A549 (cell line): ENCODE measurements at regions not wholly inside any gene's neighbourhood (a gene's known extent, or its start where the extent isn't known, plus 50 kb on each side); places are given as distances from the start of the nearest gene placed in this dataset.

Experiments used
- ATAC-seq, 2 experiments: fragments of 200-7000 bp in 1 of 2; fragments of >200 bp in 1 of 2; cut with Nextera tagmentation in 1 of 2; cut with Tn5 transposase in 1 of 2; 3 replicates each; pipeline versions ENCODE4 v1.8.0 to v1.9.1; 2018 to 2020; ENCODE audit warnings: mild to moderate bottlenecking in 1 of 2, moderate library complexity in 1 of 2
- CTCF ChIA-PET: fragments of 300-600 bp; sonication (Branson Sonifier 250); formaldehyde crosslinking; extraction: SDS; loops from one replicate; lab custom pipeline; 2021; ENCODE audit warnings: antibody characterized with exemption, inconsistent platforms; lab: Yijun Ruan, JAX
- POLR2A ChIA-PET: fragments of 350-600 bp; formaldehyde crosslinking; extraction: SDS; loops from one replicate; lab custom pipeline; 2021; ENCODE audit warnings: antibody characterized with exemption, inconsistent platforms; lab: Yijun Ruan, JAX
- DNase-seq, 2 experiments: peaks; one replicate each; pipeline versions ENCODE4 v3.0.0 to v3.0.0-alpha.2; 2011 to 2016; ENCODE audit warnings: low read depth in 1 of 2, low spot score in 1 of 2
- FAIRE-seq: peaks from 2 replicates; lab custom pipeline; 2011; peaks lifted over from hg19 to GRCh38; lab: Jason Lieb, UNC
- H3K27ac ChIP-seq, 2 experiments: fragments of >200 bp; sonication (Bioruptor Twin); formaldehyde crosslinking; 3 replicates each; pipeline ENCODE4 v1.5.1; 2016 to 2017
- H3K4me1 ChIP-seq: fragments of >200 bp; sonication (Bioruptor Twin); formaldehyde crosslinking; 3 replicates; pipeline ENCODE4 v1.6.1; 2016
- H3K4me2 ChIP-seq: fragments of >200 bp; sonication (Bioruptor Twin); formaldehyde crosslinking; 3 replicates; pipeline ENCODE4 v1.6.1; 2016
- H3K4me3 ChIP-seq: fragments of >200 bp; sonication (Bioruptor Twin); formaldehyde crosslinking; 3 replicates; pipeline ENCODE4 v1.5.1; 2016
- H3K9me3 ChIP-seq: fragments of >200 bp; sonication (Bioruptor Twin); formaldehyde crosslinking; 3 replicates; pipeline ENCODE4 v1.6.1; 2016
- ATOH8 ChIP-seq: fragments of 250-450 bp; sonication (Bioruptor Pico); IDR thresholded peaks from 2 replicates; pipeline ENCODE4 v1.5.0; 2020; ENCODE audit warnings: low read depth, mild to moderate bottlenecking, moderate library complexity
- BHLHE40 ChIP-seq: IDR thresholded peaks from 2 replicates; pipeline ENCODE4 v1.6.1; 2012; ENCODE audit warnings: low read depth, low read length, inconsistent platforms
- CBX2 ChIP-seq: fragments of 200-600 bp; sonication (generic); IDR thresholded peaks from 2 replicates; pipeline ENCODE4 v1.6.1; 2016; ENCODE audit warnings: low read depth, mild to moderate bottlenecking, borderline replicate concordance
- CHD2 ChIP-seq: fragments of 150-350 bp; IDR thresholded peaks from 2 replicates; pipeline ENCODE4 v1.6.1; 2014; ENCODE audit warnings: low read length; ENCODE audit not compliant: partially characterized antibody
- EHMT2 ChIP-seq: fragments of 200-600 bp; sonication (generic); IDR thresholded peaks from 2 replicates; pipeline ENCODE4 v1.6.1; 2016; ENCODE audit warnings: antibody characterized with exemption, low read depth, mild to moderate bottlenecking, moderate library complexity
- EP300 ChIP-seq, 2 experiments: fragments of >200 bp; sonication (Bioruptor Twin); formaldehyde crosslinking; IDR thresholded peaks; 2 replicates in 1 of 2; 3 replicates in 1 of 2; pipeline ENCODE4 v1.6.1; 2016 to 2017
- ESRRA ChIP-seq: fragments of 150-350 bp; IDR thresholded peaks from 2 replicates; pipeline ENCODE4 v1.6.1; 2014; ENCODE audit warnings: mild to moderate bottlenecking, low read length, borderline replicate concordance
- FOSB ChIP-seq: fragments of 250-450 bp; sonication (Bioruptor Pico); IDR thresholded peaks from 2 replicates; pipeline ENCODE4 v1.5.0; 2020; ENCODE audit warnings: mild to moderate bottlenecking, moderate library complexity
- GATA3 ChIP-seq: IDR thresholded peaks from 2 replicates; pipeline ENCODE4 v1.6.1; 2012; ENCODE audit warnings: borderline replicate concordance
- HDAC2 ChIP-seq: fragments of 200-600 bp; sonication (generic); IDR thresholded peaks from 2 replicates; pipeline ENCODE4 v1.6.1; 2016
- HOXA7 ChIP-seq: fragments of 250-450 bp; sonication (Bioruptor Pico); IDR thresholded peaks from 2 replicates; pipeline ENCODE4 v1.5.0; 2020; ENCODE audit warnings: mild to moderate bottlenecking, moderate library complexity
- HOXB13 ChIP-seq: fragments of 250-450 bp; sonication (Bioruptor Pico); IDR thresholded peaks from 2 replicates; pipeline ENCODE4 v1.5.0; 2020; ENCODE audit warnings: low read depth, mild to moderate bottlenecking, moderate library complexity
- HOXB5 ChIP-seq: fragments of 250-450 bp; sonication (Bioruptor Pico); IDR thresholded peaks from 2 replicates; pipeline ENCODE4 v1.5.0; 2020; ENCODE audit warnings: mild to moderate bottlenecking, moderate library complexity
- JUNB ChIP-seq: fragments of >200 bp; sonication (Bioruptor Twin); formaldehyde crosslinking; IDR thresholded peaks from 2 replicates; pipeline ENCODE4 v1.6.1; 2016
- KDM5A ChIP-seq: fragments of 200-600 bp; sonication (generic); IDR thresholded peaks from 2 replicates; pipeline ENCODE4 v1.6.1; 2016; ENCODE audit warnings: antibody characterized with exemption, mild to moderate bottlenecking
- MYC ChIP-seq: IDR thresholded peaks from 2 replicates; pipeline ENCODE4 v1.6.1; 2012; ENCODE audit warnings: mild to moderate bottlenecking, inconsistent platforms, low read length, improper control_type of control experiment, borderline replicate concordance
- POLR2A ChIP-seq: IDR thresholded peaks from 2 replicates; pipeline ENCODE4 v1.6.1; 2012; ENCODE audit warnings: mild to moderate bottlenecking, low read length
- SMC3 ChIP-seq: fragments of >200 bp; sonication (Bioruptor Twin); formaldehyde crosslinking; IDR thresholded peaks from 3 replicates; pipeline ENCODE4 v1.6.1; 2018; ENCODE audit warnings: inconsistent platforms
- SREBF2 ChIP-seq: fragments of 450-650 bp; IDR thresholded peaks from 2 replicates; pipeline ENCODE4 v1.6.1; 2014; ENCODE audit warnings: mild to moderate bottlenecking, moderate library complexity
- TP53 ChIP-seq: fragments of 250-450 bp; sonication (Bioruptor Pico); IDR thresholded peaks from 2 replicates; pipeline ENCODE4 v1.5.0; 2021; ENCODE audit warnings: mild to moderate bottlenecking, moderate library complexity
- ZNF302 ChIP-seq: fragments of 250-450 bp; sonication (Bioruptor Pico); IDR thresholded peaks from 2 replicates; pipeline ENCODE4 v1.9.0; 2021; ENCODE audit warnings: inconsistent platforms, mild to moderate bottlenecking, moderate library complexity
- WGBS: methylation state at CpG from one replicate; pipeline ENCODE4 v1.1.6; 2017; ENCODE audit errors: missing lambda C conversion rate; 5-methylcytosine and 5-hydroxymethylcytosine counted together
- TF ChIP-seq, protein P1 (sequence below): fragments of >200 bp; sonication (Bioruptor Twin); formaldehyde crosslinking; IDR thresholded peaks from 3 replicates; pipeline ENCODE4 v1.6.1; 2016
- TF ChIP-seq, protein P2 (sequence below): fragments of 250-450 bp; sonication (Bioruptor Pico); IDR thresholded peaks from 2 replicates; pipeline ENCODE4 v1.5.0; 2021; ENCODE audit warnings: mild to moderate bottlenecking, moderate library complexity, borderline replicate concordance
- TF ChIP-seq, protein P3 (sequence below): fragments of 450-650 bp; IDR thresholded peaks from 2 replicates; pipeline ENCODE4 v1.6.1; 2014; ENCODE audit warnings: antibody characterized with exemption

DNA sequence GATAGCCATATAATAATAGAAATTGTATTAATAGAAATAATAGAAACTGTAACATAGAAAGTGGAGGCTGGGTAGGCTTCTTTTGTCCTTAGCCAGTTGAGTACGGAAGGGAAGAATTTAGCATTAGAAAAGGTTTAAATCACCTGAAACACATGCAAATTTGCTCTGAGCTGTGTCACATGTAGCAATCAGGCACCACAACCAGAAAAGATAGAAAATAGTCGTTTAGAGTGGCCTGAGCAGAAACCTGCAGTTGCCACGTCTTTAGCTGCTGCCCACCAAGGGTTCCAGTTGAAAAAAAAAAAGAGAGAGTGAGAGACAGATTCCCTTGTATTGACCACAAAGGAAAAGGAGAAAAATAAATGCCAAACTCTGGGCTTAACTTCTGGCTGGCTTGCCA is 188.8 kb downstream of the DDX3Y start:
- H3K9me3 ChIP-seq: no peaks in the 10 kb centered on the region
- DNase-seq: no peak
- CTCF ChIA-PET: no interaction called here
- no peak overlapping the region for H3K4me2 ChIP-seq
- H3K4me3 ChIP-seq: no peak overlapping the region
- TF ChIP-seq HOXA7: no peak
- TF ChIP-seq ESRRA: no peak
- no peak for TF ChIP-seq GATA3
- TF ChIP-seq MYC: no peak
- TF ChIP-seq HOXB5: no peak
- TF ChIP-seq, protein P1, sequence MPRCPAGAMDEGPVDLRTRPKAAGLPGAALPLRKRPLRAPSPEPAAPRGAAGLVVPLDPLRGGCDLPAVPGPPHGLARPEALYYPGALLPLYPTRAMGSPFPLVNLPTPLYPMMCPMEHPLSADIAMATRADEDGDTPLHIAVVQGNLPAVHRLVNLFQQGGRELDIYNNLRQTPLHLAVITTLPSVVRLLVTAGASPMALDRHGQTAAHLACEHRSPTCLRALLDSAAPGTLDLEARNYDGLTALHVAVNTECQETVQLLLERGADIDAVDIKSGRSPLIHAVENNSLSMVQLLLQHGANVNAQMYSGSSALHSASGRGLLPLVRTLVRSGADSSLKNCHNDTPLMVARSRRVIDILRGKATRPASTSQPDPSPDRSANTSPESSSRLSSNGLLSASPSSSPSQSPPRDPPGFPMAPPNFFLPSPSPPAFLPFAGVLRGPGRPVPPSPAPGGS: no peak
- no peak for TF ChIP-seq TP53 (CRISPR knock-in tag)
- no peak for TF ChIP-seq FOSB
- TF ChIP-seq, protein P2, sequence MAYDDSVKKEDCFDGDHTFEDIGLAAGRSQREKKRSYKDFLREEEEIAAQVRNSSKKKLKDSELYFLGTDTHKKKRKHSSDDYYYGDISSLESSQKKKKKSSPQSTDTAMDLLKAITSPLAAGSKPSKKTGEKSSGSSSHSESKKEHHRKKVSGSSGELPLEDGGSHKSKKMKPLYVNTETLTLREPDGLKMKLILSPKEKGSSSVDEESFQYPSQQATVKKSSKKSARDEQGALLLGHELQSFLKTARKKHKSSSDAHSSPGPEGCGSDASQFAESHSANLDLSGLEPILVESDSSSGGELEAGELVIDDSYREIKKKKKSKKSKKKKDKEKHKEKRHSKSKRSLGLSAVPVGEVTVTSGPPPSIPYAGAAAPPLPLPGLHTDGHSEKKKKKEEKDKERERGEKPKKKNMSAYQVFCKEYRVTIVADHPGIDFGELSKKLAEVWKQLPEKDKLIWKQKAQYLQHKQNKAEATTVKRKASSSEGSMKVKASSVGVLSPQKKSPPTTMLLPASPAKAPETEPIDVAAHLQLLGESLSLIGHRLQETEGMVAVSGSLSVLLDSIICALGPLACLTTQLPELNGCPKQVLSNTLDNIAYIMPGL (CRISPR knock-in tag): no peak
- no peak for TF ChIP-seq KDM5A
- no peak for TF ChIP-seq POLR2A
- TF ChIP-seq SREBF2: no peak
- TF ChIP-seq ZNF302 (CRISPR knock-in tag): no peak
- no peak for TF ChIP-seq BHLHE40
- TF ChIP-seq EHMT2: no peak
- TF ChIP-seq CHD2: no peak
- TF ChIP-seq ATOH8 (CRISPR knock-in tag): no peak
- TF ChIP-seq JUNB: no peak
- TF ChIP-seq, all 56 proteins: peak for 0
- no peaks in the 10 kb centered on the region for H3K4me1 ChIP-seq
- POLR2A ChIA-PET: no interaction called here
- FAIRE-seq (no peak), ATAC-seq (no peak)
- no peak overlapping the region for H3K27ac ChIP-seq
- WGBS: 43% methylated on average over 3 of the region's 3 CpGs

DNA sequence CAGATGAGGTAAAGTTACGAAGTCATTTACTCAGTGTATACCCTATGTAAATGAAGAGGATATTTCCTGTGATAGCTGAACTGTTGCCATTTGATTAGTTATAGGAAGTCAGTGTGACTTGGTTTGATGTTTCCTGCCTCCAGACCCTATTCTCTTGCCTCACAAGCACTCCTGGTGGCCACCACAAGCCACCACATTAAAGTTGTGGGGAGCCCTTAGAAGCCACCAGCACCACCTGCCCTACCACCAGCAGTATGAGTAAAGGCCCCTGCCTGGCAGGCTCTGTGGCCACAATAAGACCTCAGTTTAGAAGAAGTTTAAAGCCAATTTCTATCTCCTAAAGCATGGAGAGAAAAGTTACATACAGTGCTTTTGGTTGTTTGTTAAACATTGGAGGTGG is 189.7 kb downstream of the DDX3Y start:
- POLR2A ChIA-PET: no interaction called here
- DNase-seq: no peak

More for the DNA sequence above, 189.7 kb downstream of the DDX3Y start:
- H3K4me2 ChIP-seq: no peak overlapping the region
- no peak for TF ChIP-seq HOXA7
- TF ChIP-seq HOXB13 (CRISPR knock-in tag): no peak
- TF ChIP-seq KDM5A: no peak
- TF ChIP-seq, protein P1: no peak
- TF ChIP-seq, protein P3, sequence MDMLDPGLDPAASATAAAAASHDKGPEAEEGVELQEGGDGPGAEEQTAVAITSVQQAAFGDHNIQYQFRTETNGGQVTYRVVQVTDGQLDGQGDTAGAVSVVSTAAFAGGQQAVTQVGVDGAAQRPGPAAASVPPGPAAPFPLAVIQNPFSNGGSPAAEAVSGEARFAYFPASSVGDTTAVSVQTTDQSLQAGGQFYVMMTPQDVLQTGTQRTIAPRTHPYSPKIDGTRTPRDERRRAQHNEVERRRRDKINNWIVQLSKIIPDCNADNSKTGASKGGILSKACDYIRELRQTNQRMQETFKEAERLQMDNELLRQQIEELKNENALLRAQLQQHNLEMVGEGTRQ: no peak
- TF ChIP-seq EP300 (IDR thresholded peaks at IDR 0.05): no peak
- no peak for TF ChIP-seq HDAC2
- no peak for TF ChIP-seq SMC3
- no peak for TF ChIP-seq CBX2
- no peaks in the 10 kb centered on the region for H3K4me1 ChIP-seq
- WGBS: 100% methylated on average over 1 of the region's 1 CpG
- ATAC-seq (no peak), FAIRE-seq (no peak)
- no peaks in the 10 kb centered on the region for H3K9me3 ChIP-seq
- H3K4me3 ChIP-seq: no peak overlapping the region
- H3K27ac ChIP-seq: no peak overlapping the region
- CTCF ChIA-PET: no interaction called here
